NB4 (cell line): ENCODE measurements at regions not wholly inside any gene's neighbourhood (a gene's known extent, or its start where the extent isn't known, plus 50 kb on each side); places are given as distances from the start of the nearest gene placed in this dataset.

Source experiments
- POLR2A ChIP-seq: IDR thresholded peaks from 2 replicates; pipeline ENCODE4 v1.6.1; 2011; ENCODE audit warnings: mild to moderate bottlenecking; ENCODE audit not compliant: insufficient read length; ENCODE audit errors: extremely low read depth
- TF ChIP-seq, protein P1 (sequence below): IDR thresholded peaks from one replicate; pipeline ENCODE4 v1.5.1; 2012; ENCODE audit warnings: low read depth, low read length

DNA sequence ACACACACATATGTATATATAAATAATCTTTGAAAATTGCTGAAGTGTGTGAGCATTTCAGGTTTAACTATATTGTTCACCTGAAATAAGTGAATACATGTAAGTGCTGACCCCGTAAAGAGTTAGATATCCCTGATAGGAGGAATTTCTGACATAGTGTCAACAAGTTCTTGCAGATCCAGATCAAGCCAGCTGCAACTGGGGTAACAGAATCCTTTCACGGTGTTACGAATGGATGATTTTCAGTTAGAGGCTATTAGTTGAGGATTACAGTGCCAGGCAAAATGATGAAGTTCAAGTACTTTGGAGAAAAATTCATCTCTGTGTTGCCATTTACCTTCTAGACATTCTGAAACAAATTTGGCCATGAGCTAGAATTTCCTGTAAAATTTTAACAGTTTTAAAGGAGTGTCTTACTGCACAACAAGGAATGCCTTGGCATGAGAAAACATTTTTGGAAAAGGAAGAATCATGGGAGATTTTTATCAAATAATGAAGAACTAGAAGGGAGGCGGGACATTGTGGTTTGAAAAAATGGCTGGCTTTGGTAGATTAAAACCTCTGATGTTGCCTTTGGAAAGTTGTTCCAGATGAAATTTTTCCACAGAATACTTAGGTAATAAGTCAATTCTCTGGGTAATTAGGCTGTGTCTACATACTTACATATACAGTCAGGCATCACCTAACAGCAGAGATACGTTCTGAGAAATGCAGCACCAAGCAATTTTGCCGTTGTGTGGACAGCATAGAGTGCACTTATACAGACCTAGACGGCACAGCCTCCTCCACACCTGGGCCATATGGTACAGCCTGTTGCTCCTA is 84.4 kb upstream of the FAT1 start:
- TF ChIP-seq, protein P1, sequence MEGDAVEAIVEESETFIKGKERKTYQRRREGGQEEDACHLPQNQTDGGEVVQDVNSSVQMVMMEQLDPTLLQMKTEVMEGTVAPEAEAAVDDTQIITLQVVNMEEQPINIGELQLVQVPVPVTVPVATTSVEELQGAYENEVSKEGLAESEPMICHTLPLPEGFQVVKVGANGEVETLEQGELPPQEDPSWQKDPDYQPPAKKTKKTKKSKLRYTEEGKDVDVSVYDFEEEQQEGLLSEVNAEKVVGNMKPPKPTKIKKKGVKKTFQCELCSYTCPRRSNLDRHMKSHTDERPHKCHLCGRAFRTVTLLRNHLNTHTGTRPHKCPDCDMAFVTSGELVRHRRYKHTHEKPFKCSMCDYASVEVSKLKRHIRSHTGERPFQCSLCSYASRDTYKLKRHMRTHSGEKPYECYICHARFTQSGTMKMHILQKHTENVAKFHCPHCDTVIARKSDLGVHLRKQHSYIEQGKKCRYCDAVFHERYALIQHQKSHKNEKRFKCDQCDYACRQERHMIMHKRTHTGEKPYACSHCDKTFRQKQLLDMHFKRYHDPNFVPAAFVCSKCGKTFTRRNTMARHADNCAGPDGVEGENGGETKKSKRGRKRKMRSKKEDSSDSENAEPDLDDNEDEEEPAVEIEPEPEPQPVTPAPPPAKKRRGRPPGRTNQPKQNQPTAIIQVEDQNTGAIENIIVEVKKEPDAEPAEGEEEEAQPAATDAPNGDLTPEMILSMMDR, result no peak
- TF ChIP-seq POLR2A, result no peak
